Ecto neural progenitor cell (in vitro differentiated cells): ENCODE measurements at regions not wholly inside any gene's neighbourhood (a gene's known extent, or its start where the extent isn't known, plus 50 kb on each side); places are given as distances from the start of the nearest gene placed in this dataset.

ENCODE experiments used
- DNase-seq: peaks from one replicate; pipeline ENCODE4 v3.0.0-alpha.2; 2018; ENCODE audit warnings: low spot score

DNA sequence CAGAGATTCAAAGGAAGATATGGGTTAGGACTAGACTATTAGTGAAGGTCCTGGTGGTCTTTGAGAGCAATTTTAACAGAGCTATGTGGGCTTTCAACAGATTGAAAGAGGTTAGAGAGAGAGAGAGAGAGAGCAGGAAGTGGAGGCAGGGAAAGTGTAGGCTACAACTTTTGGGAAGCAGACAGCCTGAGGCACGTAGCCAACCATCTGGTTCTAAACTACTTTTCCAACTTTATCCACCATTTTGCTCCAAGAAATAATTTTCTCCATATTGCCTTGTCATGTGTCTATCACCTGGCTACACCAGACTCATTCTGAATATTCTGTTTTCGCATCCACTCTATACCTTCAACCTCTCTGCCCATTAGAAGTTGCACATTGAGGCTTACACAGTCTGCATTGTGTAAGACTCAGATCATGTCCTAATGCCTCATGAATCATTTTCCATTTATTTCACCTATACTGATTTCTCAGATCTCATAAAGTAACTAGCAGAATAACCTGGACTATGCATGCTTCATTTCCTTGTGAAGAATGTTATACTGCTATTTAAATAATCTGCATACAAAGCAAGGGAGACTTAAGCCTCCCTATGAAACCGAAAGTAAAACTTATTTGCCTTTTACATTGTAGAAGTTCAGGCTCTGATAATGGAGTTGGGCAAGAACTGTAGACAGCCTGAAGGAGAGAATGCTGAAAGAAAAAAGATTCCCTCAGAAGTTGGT, 235.6 kb downstream of the ELAVL2 start:
- no peak for DNase-seq

DNA sequence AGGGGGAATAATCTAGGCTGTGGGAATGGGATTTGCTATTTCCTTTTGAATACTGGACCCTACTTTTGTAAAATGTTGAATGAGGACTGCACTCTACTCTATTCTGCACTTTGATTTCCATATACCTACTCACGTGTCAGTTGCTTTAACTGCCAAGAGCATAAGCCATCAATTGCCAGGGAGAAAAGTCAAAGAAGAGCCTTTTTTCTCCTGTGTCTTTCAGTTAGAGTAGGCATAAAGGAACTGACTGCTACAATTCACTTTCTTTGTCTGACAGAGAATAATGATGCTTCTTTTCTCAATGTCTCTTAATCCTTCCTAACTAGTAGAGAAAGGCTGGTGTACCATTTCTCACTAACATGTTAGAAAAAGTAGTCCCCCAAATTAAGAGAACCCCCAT, 231.6 kb downstream of the ELAVL2 start:
- DNase-seq: no peak

DNA sequence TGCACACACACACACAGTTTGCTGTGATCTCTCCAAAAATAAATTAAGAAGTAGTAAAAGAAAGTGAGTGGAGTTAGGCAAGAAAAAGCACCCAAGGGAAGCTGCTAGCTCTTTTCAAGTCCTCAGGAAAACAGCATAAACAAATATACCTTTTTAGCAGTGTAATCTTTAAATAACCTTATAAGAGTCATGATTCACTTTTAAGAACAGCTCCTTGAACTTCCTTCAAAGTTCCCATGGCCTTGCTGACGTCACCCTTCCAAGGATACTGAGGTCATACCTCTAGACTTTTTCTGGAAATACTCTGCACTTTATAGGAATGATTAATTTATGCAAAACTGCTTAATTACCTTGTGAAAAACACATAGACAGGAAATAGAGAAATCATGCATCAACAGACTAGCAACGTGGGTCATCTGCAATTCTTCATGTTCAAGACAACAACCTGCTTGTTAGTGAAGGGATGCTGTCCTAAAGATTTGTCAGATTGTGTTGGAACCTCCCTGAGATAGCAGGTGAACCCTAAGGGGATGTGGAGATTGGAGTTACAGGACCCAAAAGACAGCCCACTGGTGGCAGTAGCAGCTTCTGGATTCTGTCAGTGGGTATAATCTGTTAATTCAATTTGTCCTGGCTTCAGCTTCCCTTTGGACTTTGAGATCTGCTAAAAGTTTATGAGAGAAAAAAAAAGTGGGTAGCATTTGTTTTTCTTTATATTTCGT, 229.0 kb downstream of the ELAVL2 start:
- no peak for DNase-seq

DNA sequence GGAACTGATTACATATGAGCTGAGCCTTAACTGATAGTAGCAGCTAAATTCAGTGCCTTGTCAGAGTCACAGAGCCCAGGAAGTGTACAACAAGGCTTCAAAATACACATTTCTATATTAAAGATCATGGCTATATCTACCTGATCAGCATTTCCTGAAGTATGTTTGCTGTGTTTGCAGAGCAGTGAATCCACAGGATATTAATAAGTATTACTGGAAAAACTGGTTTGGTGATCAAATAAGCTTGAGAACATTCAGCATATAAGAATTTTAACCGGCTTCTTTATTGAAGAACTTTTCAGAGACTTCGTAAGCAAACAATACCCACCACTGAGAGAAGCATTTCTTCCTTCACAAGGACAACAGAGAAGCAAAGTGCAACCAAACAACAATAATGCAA, 227.0 kb downstream of the ELAVL2 start:
- no peak for DNase-seq

DNA sequence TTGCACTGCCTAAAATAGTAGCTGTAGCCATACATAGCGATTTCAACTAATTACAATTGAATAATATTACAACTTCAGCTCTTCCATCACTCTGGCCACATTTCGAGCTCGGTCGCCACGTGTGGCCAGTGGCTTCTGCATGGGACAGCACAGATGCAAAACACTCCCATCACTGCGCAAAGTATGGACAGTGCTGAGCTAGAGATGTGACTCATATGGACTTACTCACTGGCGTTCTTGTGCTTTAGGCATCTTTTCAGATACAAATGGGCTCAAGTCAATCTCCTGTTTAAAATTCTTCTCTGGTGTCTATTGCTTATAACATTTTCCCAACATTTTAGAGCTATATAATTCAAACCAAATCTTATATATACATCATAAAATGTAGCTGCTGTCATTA, 222.7 kb downstream of the ELAVL2 start:
- no peak for DNase-seq

DNA sequence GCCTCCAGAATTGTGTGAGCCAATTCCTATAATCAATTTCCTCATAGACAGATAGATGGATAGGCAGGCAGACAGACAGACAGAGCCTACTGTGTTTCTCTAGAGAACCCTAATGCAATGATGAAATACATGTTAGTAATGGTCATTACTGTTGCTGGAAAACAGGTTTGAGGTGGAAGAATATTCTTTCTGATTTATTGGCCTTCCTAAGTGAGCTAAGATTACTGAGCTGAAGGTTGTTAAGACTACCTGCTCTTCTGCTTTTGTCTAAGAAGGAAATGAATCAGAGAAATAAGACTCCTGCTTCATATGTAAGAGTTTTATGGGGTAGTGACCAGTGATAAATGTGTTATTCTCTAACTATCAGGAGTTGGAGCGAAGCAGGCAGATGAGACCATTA, 219.9 kb downstream of the ELAVL2 start:
- no peak for DNase-seq

DNA sequence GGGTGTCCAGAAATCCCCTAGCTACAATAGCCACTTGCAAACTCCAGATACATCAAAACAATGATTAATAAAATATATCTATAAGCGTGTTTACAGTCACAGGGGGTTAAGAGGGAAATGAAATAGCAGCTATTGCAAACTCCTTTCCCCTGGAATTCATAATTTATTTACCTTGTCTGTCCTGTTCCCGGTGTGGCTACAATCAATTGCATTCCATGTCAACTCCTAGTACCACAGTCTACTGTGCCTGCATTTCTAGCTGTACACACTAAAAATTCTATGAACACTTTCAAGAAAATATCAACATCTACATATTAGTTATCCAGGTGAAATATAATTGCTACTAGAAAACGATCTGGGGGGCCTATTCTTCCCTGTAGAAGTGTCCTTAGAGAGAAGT, 217.6 kb downstream of the ELAVL2 start:
- DNase-seq: no peak

DNA sequence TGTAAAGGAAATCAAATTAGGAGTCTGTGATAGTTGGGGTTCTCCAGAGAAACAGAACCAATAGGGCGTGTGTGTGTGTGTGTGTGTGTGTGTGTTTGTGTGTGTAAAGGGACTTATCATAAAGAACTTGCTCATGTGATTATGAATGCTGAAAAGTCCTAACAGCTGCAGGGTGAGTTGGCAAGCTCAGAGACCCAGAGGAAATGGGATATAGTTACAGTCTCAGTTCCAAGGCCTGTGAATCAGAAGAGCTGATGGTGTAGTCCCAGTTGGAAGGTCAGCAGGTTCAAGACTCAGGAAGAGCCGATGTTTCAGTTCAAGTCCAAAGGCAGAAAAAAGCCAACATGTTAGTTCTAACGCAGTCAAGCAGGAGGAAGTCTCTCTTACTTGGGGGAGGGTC, 214.2 kb downstream of the ELAVL2 start:
- DNase-seq: no peak

DNA sequence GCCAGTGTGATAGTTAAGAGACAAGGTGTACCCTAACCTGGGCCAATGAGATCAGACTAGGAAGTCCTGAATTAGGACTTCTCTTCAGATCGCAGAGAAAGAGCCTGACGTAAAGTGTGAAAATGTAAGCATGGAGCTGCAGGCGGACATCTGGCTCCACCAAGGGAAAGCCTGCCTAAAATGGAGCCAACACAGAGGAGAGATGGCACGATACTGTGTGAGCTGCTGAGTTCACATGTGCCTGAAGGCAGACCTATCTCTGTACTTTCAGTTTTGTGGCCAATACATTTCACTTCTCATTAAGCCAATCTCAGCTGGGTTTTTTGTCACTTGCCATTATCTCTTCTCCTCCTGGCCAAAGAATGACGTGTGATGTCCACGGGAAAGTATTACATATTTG, 210.5 kb downstream of the ELAVL2 start:
- no peak for DNase-seq

DNA sequence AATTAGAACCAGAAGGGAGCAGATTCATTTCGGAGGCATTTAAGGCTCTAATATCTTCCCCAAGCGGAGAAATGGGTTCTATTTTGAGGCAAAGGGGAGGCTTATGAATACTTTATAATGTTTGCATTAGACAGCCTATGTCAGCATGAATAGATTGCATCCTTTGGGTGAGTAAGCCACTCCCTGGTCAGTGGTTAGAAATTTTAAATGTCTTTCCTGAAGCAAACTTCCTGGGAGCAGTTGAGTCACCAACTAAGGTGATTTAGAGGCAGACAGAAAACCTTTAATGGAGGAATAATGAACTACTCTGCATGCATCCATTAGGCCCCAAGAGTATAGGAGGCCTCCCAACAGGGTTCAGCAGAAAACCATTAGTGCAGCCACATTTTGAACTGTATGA, 204.9 kb downstream of the ELAVL2 start:
- DNase-seq: no peak

DNA sequence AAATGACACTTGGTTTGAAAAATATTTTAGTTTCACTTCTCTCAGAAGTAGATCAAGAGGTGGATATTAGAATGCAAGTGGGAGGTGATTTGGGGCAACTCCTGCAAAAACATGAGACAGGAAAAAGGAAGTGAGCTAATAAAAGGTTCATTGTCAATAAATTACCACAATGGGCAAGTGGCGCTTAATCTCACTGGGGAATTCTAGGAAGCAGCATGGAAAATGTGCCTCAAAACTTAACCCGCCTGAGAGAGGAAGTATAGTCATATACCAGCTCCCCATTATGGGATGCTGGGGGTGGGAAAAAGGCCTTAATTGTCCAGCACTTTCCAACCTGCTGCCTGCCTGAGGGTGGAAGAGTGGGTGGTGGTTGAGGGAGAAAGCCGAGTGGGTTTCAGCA, 204.1 kb downstream of the ELAVL2 start:
- DNase-seq: no peak

DNA sequence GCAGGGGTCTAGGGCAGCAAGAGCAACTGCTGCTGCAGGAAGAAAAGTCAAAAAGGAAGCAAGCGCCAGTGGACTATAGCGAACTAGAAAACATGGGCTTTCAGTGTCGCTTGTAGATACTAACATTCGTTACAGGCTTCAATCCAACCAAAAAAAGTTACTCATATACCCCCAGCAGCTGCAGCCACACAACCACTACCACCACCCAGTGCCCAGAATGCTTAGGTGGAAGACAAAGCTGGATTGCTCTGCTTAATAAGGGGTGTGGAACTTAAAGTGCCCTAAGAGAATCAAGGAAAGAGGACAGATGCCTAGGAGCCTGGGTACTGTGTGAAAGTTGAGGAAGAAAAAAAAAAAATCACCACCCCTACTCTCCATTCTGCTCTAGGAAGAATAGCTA, 203.6 kb downstream of the ELAVL2 start:
- no peak for DNase-seq

DNA sequence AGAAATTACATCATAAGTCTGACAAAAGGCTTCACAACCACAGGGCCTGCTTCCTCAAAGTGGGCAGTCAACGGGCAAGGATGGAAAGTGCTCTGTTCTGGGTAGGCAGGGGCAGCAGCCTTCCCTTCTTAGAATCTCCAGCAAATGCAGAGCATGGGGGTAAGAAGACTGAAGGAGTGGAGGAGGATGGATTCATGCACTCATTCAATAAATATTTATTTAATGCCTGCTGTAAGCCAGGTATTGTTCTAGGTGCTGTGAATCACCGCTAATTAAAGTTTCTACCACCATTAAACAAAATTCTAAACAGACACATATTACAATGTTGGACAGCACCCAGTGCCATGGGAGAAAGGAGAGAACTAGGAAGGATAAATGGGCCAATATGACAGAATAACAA, 195.6 kb downstream of the ELAVL2 start:
- no peak for DNase-seq

DNA sequence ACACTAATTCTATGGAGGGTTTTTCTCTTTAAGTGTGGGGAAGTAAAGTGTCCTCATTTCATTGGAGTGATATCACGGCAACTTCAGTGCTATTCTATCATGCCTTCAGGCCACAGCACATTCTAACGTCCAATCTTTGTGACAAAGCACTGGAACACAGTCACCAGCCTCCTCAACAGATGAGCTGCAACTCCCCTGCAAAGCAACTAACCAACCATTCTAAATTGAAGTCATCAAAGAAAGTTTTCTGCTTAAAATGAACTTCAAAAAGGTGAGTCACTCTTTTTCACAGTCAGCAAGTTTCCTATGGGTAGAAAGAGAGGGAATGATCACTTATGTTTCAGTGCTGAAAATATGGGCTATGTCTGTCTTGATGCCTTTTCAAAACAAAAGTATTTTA, 190.8 kb downstream of the ELAVL2 start:
- DNase-seq: no peak

DNA sequence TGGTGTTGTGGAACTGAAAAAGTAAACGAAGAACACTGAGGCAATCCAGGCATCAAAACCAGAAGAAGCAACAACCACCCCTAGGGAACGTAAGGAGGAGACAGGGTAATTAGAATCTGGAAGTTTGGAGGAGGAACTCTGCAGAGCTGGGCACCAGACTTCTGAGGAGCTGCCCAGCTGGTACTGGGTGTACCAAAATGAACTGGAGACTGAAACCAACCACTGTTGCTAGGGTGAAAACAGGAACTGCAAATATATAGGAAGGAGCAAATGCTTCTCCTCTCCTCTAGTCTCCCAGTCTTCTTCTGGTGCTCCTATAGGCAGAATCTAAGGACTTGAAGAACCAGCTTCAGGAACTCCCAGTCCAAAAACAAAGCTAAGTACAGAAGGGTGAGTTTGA, 189.8 kb downstream of the ELAVL2 start:
- DNase-seq: no peak

DNA sequence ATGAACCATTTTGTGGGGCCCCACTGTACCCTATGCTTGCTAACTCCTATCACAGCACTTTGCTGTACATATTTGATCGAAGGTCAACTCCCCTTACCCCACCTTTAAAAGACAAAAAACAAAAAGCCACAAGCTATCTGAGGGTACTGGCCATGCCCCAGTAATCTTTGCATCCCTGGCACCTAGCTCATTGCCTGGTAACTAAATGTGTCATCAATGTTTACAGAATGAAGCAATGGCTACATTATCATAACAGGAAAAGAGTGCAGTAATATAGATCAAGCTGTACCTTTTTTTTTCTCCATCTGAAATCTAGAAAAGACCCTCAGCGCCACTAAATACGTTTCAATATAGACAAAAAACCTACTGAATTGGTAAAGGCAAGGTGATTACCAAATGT, 188.0 kb downstream of the ELAVL2 start:
- DNase-seq: no peak

DNA sequence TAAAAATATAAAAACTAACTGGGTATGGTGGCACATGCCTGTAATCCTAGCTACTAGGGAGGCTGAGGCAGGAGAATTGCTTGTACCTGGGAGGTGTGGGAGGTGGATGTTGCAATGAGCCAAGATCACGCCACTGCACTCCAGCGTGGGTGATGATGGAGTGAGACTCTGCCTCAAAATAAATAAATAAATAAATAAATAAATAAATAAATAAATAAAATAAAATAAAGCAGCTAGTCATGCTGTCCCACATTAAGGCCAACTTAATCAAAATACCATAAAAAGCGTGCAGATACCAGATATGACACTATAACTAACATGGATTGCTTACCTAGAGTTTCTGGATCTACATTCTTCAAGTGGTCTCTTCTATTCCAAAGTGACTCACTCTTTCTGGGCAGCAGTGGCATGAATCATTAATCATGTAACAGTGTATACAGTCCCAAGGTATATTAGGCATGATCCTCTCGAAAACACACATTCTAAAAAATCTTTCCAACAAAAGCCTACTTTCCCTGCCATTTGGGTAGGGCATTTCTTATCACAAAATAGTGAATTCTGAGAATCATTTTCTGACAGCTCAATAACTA, 187.1 kb downstream of the ELAVL2 start:
- DNase-seq: no peak
